ENCODE measurements at regions not wholly inside any gene's neighbourhood (a gene's known extent, or its start where the extent isn't known, plus 50 kb on each side); places are given as distances from the start of the nearest gene placed in this dataset.
"Not testable (repeated sequence)": the region's sequence is repeated elsewhere in the genome, so short reads cannot be mapped to it uniquely, and the experiment has no call there.

DNA sequence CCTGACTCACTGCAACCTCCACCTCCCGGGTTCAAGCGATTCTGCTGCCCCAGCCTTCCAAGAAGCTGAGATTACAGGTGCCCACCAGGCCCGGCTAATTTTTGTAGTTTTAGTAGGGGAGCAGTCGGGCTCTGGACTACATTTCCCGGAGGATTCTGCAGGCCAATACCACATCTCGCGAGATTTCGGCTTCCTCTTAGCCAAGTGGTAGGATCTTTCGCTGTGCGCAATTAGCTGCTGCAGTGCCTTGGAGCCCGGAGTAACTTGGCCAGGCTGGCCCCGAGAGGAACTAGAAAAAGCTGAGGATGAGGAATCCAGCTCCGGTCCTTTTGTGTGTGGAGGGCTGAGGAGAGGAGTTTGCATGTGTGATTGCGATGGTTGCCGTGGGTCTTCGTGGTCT is 382.5 kb downstream of the SPATA31A7 start:
- H3K27ac ChIP-seq (ENCODE audit: control insufficient read depth, insufficient read depth); H2AFZ ChIP-seq (ENCODE audit: control insufficient read depth, low read depth, low read length); FAIRE-seq; H3K9ac ChIP-seq (ENCODE audit: control insufficient read depth, insufficient read depth, low read length); H3K79me2 ChIP-seq (ENCODE audit: control insufficient read depth, insufficient read depth, low read length); CTCF ChIA-PET; ATAC-seq; H3K4me1 ChIP-seq (ENCODE audit: control insufficient read depth, insufficient read depth, low read length); H3K4me2 ChIP-seq (ENCODE audit: control insufficient read depth, insufficient read depth); H4K20me1 ChIP-seq (ENCODE audit: control insufficient read depth, insufficient read depth); in situ Hi-C loops (cut with MboI); BruUV-seq (replicated peaks); H3K27me3 ChIP-seq (replicated peaks in 1 of 2; ENCODE audit: control insufficient read depth in 2 of 2, insufficient read depth in 2 of 2, low read length in 1 of 2); SMC1A ChIA-PET (ENCODE audit: uncharacterized antibody, unreplicated experiment); intact Hi-C loops (cut with micrococcal nuclease; ENCODE audit: unreplicated experiment); POLR2A ChIA-PET; H3K9me3 ChIP-seq (replicated peaks; ENCODE audit: control insufficient read depth, insufficient read depth, low read length); H3K36me3 ChIP-seq (ENCODE audit: control insufficient read depth in 2 of 2, insufficient read depth in 2 of 2, low read length in 1 of 2); DNase-seq (ENCODE audit: low read depth, low spot score); H3K4me3 ChIP-seq; RAD21 ChIA-PET (ENCODE audit: unreplicated experiment): not testable (repeated sequence)
- WGBS (ENCODE audit: insufficient coverage, insufficient replicate concordance, low lambda C conversion rate, missing lambda C conversion rate): 59% methylated on average over 16 of the region's 16 CpGs

GRCh38 chr9:61573432-61573831 is 383.6 kb downstream of the SPATA31A7 start:
- H2AFZ ChIP-seq (ENCODE audit: control insufficient read depth, low read depth, low read length); H3K9ac ChIP-seq (ENCODE audit: control insufficient read depth, insufficient read depth, low read length); SMC1A ChIA-PET (ENCODE audit: uncharacterized antibody, unreplicated experiment); H3K9me3 ChIP-seq (replicated peaks; ENCODE audit: control insufficient read depth, insufficient read depth, low read length); RAD21 ChIA-PET (ENCODE audit: unreplicated experiment); intact Hi-C loops (cut with micrococcal nuclease; ENCODE audit: unreplicated experiment); H3K79me2 ChIP-seq (ENCODE audit: control insufficient read depth, insufficient read depth, low read length); H4K20me1 ChIP-seq (ENCODE audit: control insufficient read depth, insufficient read depth); DNase-seq (ENCODE audit: low read depth, low spot score); FAIRE-seq; H3K36me3 ChIP-seq (ENCODE audit: control insufficient read depth in 2 of 2, insufficient read depth in 2 of 2, low read length in 1 of 2); H3K4me1 ChIP-seq (ENCODE audit: control insufficient read depth, insufficient read depth, low read length); BruUV-seq (replicated peaks); H3K4me3 ChIP-seq; CTCF ChIA-PET; ATAC-seq; POLR2A ChIA-PET; H3K27ac ChIP-seq (ENCODE audit: control insufficient read depth, insufficient read depth); H3K27me3 ChIP-seq (replicated peaks in 1 of 2; ENCODE audit: control insufficient read depth in 2 of 2, insufficient read depth in 2 of 2, low read length in 1 of 2); H3K4me2 ChIP-seq (ENCODE audit: control insufficient read depth, insufficient read depth); in situ Hi-C loops (cut with MboI): not testable (repeated sequence)
- WGBS (ENCODE audit: insufficient coverage, insufficient replicate concordance, low lambda C conversion rate, missing lambda C conversion rate): 58% methylated on average over 4 of the region's 4 CpGs
